ENCODE measurements at regions not wholly inside any gene's neighbourhood (a gene's known extent, or its start where the extent isn't known, plus 50 kb on each side); places are given as distances from the start of the nearest gene placed in this dataset.

DNA sequence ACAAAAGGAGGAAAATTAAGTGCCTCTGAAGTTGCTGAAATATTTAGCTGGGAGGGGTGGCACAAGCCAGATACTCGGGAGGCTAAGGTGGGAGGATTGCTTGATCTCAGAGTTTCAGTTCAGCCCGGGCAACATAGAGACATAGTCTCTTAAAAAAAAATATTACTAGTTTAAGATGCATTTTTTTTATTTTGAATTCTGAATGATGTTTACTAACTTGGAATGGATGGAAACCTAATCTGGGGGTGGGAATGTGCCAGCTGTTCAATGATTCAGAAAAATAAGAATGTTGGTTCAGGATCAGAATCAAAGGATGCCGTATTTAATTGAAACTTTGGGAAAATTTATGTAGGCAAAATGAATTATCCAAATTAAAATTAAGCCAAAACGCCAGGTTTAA, 167.2 kb upstream of the ANK2 start:
- TF ChIP-seq, protein P1, sequence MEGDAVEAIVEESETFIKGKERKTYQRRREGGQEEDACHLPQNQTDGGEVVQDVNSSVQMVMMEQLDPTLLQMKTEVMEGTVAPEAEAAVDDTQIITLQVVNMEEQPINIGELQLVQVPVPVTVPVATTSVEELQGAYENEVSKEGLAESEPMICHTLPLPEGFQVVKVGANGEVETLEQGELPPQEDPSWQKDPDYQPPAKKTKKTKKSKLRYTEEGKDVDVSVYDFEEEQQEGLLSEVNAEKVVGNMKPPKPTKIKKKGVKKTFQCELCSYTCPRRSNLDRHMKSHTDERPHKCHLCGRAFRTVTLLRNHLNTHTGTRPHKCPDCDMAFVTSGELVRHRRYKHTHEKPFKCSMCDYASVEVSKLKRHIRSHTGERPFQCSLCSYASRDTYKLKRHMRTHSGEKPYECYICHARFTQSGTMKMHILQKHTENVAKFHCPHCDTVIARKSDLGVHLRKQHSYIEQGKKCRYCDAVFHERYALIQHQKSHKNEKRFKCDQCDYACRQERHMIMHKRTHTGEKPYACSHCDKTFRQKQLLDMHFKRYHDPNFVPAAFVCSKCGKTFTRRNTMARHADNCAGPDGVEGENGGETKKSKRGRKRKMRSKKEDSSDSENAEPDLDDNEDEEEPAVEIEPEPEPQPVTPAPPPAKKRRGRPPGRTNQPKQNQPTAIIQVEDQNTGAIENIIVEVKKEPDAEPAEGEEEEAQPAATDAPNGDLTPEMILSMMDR (IDR thresholded peaks at IDR 0.05; ENCODE audit: low read depth, low read length): no peak
- no peak for DNase-seq (ENCODE audit: low read depth in 2 of 2)
- H3K4me3 ChIP-seq (replicated peaks in 1 of 2; ENCODE audit: low read depth in 2 of 2, low read length in 2 of 2): no peak overlapping the region

GRCh38 chr4:112884406-112884805, 165.0 kb upstream of the ANK2 start:
- H3K4me3 ChIP-seq (replicated peaks in 1 of 2; ENCODE audit: low read depth in 2 of 2, low read length in 2 of 2): no peak overlapping the region
- TF ChIP-seq, protein P1 (IDR thresholded peaks at IDR 0.05; ENCODE audit: low read depth, low read length): no peak
- no peak for DNase-seq (ENCODE audit: low read depth in 2 of 2)

DNA sequence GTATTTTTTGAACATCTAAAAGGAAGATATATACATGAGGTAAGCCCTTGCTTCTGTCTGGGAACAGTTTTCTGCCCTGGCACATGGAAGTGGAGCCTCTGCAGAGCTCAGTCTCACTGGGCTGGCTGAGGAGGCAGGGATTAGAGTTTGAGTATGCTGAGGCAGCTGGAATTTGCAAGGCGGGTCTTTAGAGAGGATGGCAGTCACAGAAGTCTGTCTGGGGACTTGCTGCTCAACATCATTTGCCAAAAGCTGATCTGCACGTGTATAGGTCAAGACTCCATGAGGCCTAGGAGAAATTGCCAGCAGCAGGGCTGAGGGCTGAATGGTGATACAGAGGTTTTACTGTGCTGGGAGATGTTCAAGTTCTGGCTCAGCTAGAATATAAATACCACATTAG, 163.6 kb upstream of the ANK2 start:
- H3K4me3 ChIP-seq (replicated peaks in 1 of 2; ENCODE audit: low read depth in 2 of 2, low read length in 2 of 2): no peak overlapping the region
- TF ChIP-seq, protein P1 (IDR thresholded peaks at IDR 0.05; ENCODE audit: low read depth, low read length): no peak
- no peak for DNase-seq (ENCODE audit: low read depth in 2 of 2)

GRCh38 chr4:112888622-112889021, 160.8 kb upstream of the ANK2 start:
- TF ChIP-seq, protein P1 (IDR thresholded peaks at IDR 0.05; ENCODE audit: low read depth, low read length): no peak
- H3K4me3 ChIP-seq (replicated peaks in 1 of 2; ENCODE audit: low read depth in 2 of 2, low read length in 2 of 2): no peak overlapping the region
- DNase-seq (ENCODE audit: low read depth in 2 of 2): no peak

- TF ChIP-seq, protein P1 (IDR thresholded peaks at IDR 0.05; ENCODE audit: low read depth, low read length): no peak
- no peak overlapping the region for H3K4me3 ChIP-seq (replicated peaks in 1 of 2; ENCODE audit: low read depth in 2 of 2, low read length in 2 of 2)
- DNase-seq (ENCODE audit: low read depth in 2 of 2): no peak
Measured at GRCh38 chr4:112889199-112889598, 160.3 kb upstream of the ANK2 start.

DNA sequence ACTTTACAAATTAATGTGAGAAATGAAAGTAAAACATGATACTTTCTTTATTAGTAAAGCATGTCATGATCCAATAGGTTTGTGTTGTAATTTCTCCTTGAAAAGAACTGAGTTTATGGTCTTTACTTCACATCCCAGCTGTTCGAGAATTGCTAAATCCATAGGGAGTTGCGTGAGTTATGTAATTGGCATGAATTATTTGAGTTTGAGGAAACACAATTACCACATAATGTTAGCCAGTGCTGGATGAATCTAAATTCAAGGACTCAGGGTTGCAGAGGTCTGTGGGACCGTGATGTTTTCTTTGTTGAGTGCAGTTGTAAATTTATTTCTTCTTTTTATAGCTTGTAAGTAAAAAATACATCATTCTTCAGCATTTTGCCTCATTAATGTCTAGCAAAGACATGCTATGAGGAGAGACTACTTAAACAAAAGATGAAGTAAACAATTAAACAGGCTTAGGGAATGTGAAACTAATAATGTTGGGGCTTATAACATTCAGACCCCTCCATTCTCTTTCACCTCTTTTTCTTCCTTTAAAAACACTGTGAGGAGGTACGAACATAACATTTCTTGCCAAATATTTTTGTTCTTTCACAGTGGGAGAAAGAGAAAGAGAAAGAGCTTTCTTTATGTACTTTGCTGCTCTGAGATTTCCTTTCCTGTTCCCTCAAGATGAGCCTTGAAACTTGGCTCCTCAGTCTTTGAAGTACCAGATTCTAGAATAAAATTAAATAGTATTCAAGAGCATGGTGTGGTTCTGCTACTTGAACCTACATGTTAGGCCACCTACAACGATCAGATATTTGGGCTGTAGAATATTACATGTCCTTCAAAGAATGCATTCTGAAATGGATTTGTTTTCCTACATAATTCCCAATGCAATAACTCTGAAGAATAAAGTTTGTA, 159.6 kb upstream of the ANK2 start:
- TF ChIP-seq, protein P1 (IDR thresholded peaks at IDR 0.05; ENCODE audit: low read depth, low read length): no peak
- peak; percentile 87 to 93 for DNase-seq (ENCODE audit: low read depth in 2 of 2)
- H3K4me3 ChIP-seq (replicated peaks in 1 of 2; ENCODE audit: low read depth in 2 of 2, low read length in 2 of 2): peak overlapping the region in 1 of 2 donors; percentile 6

All from cardiac fibroblast (primary cell).